ENCODE measurements at regions not wholly inside any gene's neighbourhood (a gene's known extent, or its start where the extent isn't known, plus 50 kb on each side); places are given as distances from the start of the nearest gene placed in this dataset.
"Not testable (repeated sequence)": the region's sequence is repeated elsewhere in the genome, so short reads cannot be mapped to it uniquely, and the experiment has no call there.

GRCh38 chr7:57218196-57218716, 86.0 kb upstream of the ZNF479 start:
- no peaks in the 10 kb centered on the region for H3K9me3 ChIP-seq (replicated peaks)
- H3K4me3 ChIP-seq: no peak overlapping the region
- H3K36me3 ChIP-seq: no peaks in the 10 kb centered on the region
- no peaks in the 10 kb centered on the region for H3K27me3 ChIP-seq
- no peak overlapping the region for H3K27ac ChIP-seq
- DNase-seq: no peak
- H3K4me1 ChIP-seq: no peaks in the 10 kb centered on the region

GRCh38 chr7:57220746-57221145, 88.5 kb upstream of the ZNF479 start:
- no peaks in the 10 kb centered on the region for H3K9me3 ChIP-seq (replicated peaks)
- no peak overlapping the region for H3K27ac ChIP-seq
- H3K27me3 ChIP-seq: no peaks in the 10 kb centered on the region

GRCh38 chr7:57225666-57226065, 93.4 kb upstream of the ZNF479 start:
- no peaks in the 10 kb centered on the region for H3K4me1 ChIP-seq
- DNase-seq: no peak
- no peak overlapping the region for H3K27ac ChIP-seq
- H3K9me3 ChIP-seq (replicated peaks): no peaks in the 10 kb centered on the region
- H3K36me3 ChIP-seq: no peaks in the 10 kb centered on the region
- H3K27me3 ChIP-seq: no peaks in the 10 kb centered on the region
- H3K4me3 ChIP-seq: no peak overlapping the region

More at GRCh38 chr7:57220746-57221145, 88.5 kb upstream of the ZNF479 start:
- no peak for DNase-seq
- no peak overlapping the region for H3K4me3 ChIP-seq
- H3K4me1 ChIP-seq: no peaks in the 10 kb centered on the region
- H3K36me3 ChIP-seq: no peaks in the 10 kb centered on the region

- not testable (repeated sequence) for H3K27me3 ChIP-seq
Measured at GRCh38 chr7:57241236-57241635, 109.0 kb upstream of the ZNF479 start.

GRCh38 chr7:57243551-57243950, 111.3 kb upstream of the ZNF479 start:
- not testable (repeated sequence) for H3K9me3 ChIP-seq (replicated peaks); DNase-seq

More at GRCh38 chr7:57241236-57241635, 109.0 kb upstream of the ZNF479 start:
- H3K9me3 ChIP-seq (replicated peaks); DNase-seq; H3K36me3 ChIP-seq; H3K4me3 ChIP-seq; H3K27ac ChIP-seq; H3K4me1 ChIP-seq: not testable (repeated sequence)

GRCh38 chr7:57244345-57244980, 112.2 kb upstream of the ZNF479 start:
- not testable (repeated sequence) for H3K9me3 ChIP-seq (replicated peaks); H3K4me1 ChIP-seq; H3K36me3 ChIP-seq; H3K4me3 ChIP-seq; H3K27me3 ChIP-seq; H3K27ac ChIP-seq; DNase-seq

More at GRCh38 chr7:57243551-57243950, 111.3 kb upstream of the ZNF479 start:
- not testable (repeated sequence) for H3K27me3 ChIP-seq, H3K36me3 ChIP-seq, H3K4me3 ChIP-seq, H3K27ac ChIP-seq, H3K4me1 ChIP-seq

GRCh38 chr7:57245206-57245605, 113.0 kb upstream of the ZNF479 start:
- no peaks in the 10 kb centered on the region for H3K36me3 ChIP-seq
- DNase-seq: no peak
- no peak overlapping the region for H3K27ac ChIP-seq
- no peaks in the 10 kb centered on the region for H3K27me3 ChIP-seq
- no peaks in the 10 kb centered on the region for H3K9me3 ChIP-seq (replicated peaks)
- no peak overlapping the region for H3K4me3 ChIP-seq
- no peaks in the 10 kb centered on the region for H3K4me1 ChIP-seq

- H3K27ac ChIP-seq: no peak overlapping the region
- no peaks in the 10 kb centered on the region for H3K9me3 ChIP-seq (replicated peaks)
- H3K27me3 ChIP-seq: no peaks in the 10 kb centered on the region
- H3K36me3 ChIP-seq: no peaks in the 10 kb centered on the region
- DNase-seq: no peak
- no peaks in the 10 kb centered on the region for H3K4me1 ChIP-seq
- H3K4me3 ChIP-seq: no peak overlapping the region
Measured at GRCh38 chr7:57250801-57251200, 118.6 kb upstream of the ZNF479 start.

- DNase-seq: no peak
Measured at GRCh38 chr7:57256637-57257375, 124.6 kb upstream of the ZNF479 start.

GRCh38 chr7:57274535-57275283, 142.5 kb upstream of the ZNF479 start:
- Histone ChIP-seq H3K27ac (no peak overlapping the region), H3K9me3 (replicated peaks) (peaks cover 12% of the 10 kb centered on the region; the same call in 1 of the 2 replicates), H3K36me3 (no peaks in the 10 kb centered on the region), H3K4me1 (no peaks in the 10 kb centered on the region), H3K4me3 (no peak overlapping the region), H3K27me3 (no peaks in the 10 kb centered on the region)
- no peak for DNase-seq

More at GRCh38 chr7:57256637-57257375, 124.6 kb upstream of the ZNF479 start:
- H3K36me3 ChIP-seq: no peaks in the 10 kb centered on the region
- H3K4me1 ChIP-seq: no peaks in the 10 kb centered on the region
- no peaks in the 10 kb centered on the region for H3K9me3 ChIP-seq (replicated peaks)
- no peak overlapping the region for H3K27ac ChIP-seq
- no peak overlapping the region for H3K4me3 ChIP-seq
- no peaks in the 10 kb centered on the region for H3K27me3 ChIP-seq

- no peak for DNase-seq
- Histone ChIP-seq H3K36me3 (no peaks in the 10 kb centered on the region), H3K27me3 (no peaks in the 10 kb centered on the region), H3K4me3 (no peak overlapping the region), H3K27ac (no peak overlapping the region), H3K4me1 (no peaks in the 10 kb centered on the region), H3K9me3 (replicated peaks) (no peaks in the 10 kb centered on the region)
Measured at GRCh38 chr7:57300747-57301146, 149.2 kb upstream of the ZNF716 start.

- DNase-seq: peak; percentile 22 to 56
- H3K9me3 ChIP-seq (replicated peaks): no peaks in the 10 kb centered on the region
- no peaks in the 10 kb centered on the region for H3K27me3 ChIP-seq
- H3K4me1 ChIP-seq: no peaks in the 10 kb centered on the region
- no peak overlapping the region for H3K27ac ChIP-seq
- H3K36me3 ChIP-seq: no peaks in the 10 kb centered on the region
- no peak overlapping the region for H3K4me3 ChIP-seq
Measured at GRCh38 chr7:57305192-57305748, 144.7 kb upstream of the ZNF716 start.

- Histone ChIP-seq H3K27me3 (no peaks in the 10 kb centered on the region), H3K9me3 (replicated peaks) (no peaks in the 10 kb centered on the region), H3K36me3 (no peaks in the 10 kb centered on the region), H3K27ac (no peak overlapping the region), H3K4me3 (no peak overlapping the region), H3K4me1 (no peaks in the 10 kb centered on the region)
- peak; percentile 44 to 72 for DNase-seq
Measured at GRCh38 chr7:57308631-57309408, 141.2 kb upstream of the ZNF716 start.

- DNase-seq: no peak
- H3K9me3 ChIP-seq (replicated peaks): no peaks in the 10 kb centered on the region
Measured at GRCh38 chr7:57327081-57327480, 122.9 kb upstream of the ZNF716 start.

More at GRCh38 chr7:57327081-57327480, 122.9 kb upstream of the ZNF716 start:
- Histone ChIP-seq H3K4me3 (no peak overlapping the region), H3K27ac (no peak overlapping the region), H3K36me3 (no peaks in the 10 kb centered on the region), H3K4me1 (no peaks in the 10 kb centered on the region), H3K27me3 (no peaks in the 10 kb centered on the region)

Data from SJCRH30 (cell line).